ENCODE measurements at regions not wholly inside any gene's neighbourhood (a gene's known extent, or its start where the extent isn't known, plus 50 kb on each side); places are given as distances from the start of the nearest gene placed in this dataset.

- TF ChIP-seq ZNF70 (CRISPR knock-in tag; IDR thresholded peaks at IDR 0.05), result no peak
- TF ChIP-seq BACH2 (CRISPR knock-in tag; IDR thresholded peaks at IDR 0.05; ENCODE audit: borderline replicate concordance), result no peak
- no peak for TF ChIP-seq ESRRG (CRISPR knock-in tag; IDR thresholded peaks at IDR 0.05)
- no peak for TF ChIP-seq CSRNP3 (CRISPR knock-in tag; IDR thresholded peaks at IDR 0.05)
- no peak for TF ChIP-seq RARB (CRISPR knock-in tag; IDR thresholded peaks at IDR 0.05)
- TF ChIP-seq SNAI2 (CRISPR knock-in tag; IDR thresholded peaks at IDR 0.05), result no peak
- ATAC-seq, result no peak
Observed at GRCh38 chr12:19779395-19780056, 340.2 kb downstream of the AEBP2 start.

GRCh38 chr12:19780460-19780859, 341.2 kb downstream of the AEBP2 start:
- ATAC-seq, result no peak
- TF ChIP-seq PATZ1 (CRISPR knock-in tag; IDR thresholded peaks at IDR 0.05; ENCODE audit: borderline replicate concordance) (no peak), ISL1 (CRISPR knock-in tag; IDR thresholded peaks at IDR 0.05) (no peak), SNAI2 (CRISPR knock-in tag; IDR thresholded peaks at IDR 0.05) (no peak), TOX (CRISPR knock-in tag; IDR thresholded peaks at IDR 0.05; ENCODE audit: borderline replicate concordance) (no peak), RARB (CRISPR knock-in tag; IDR thresholded peaks at IDR 0.05) (no peak), ARNTL (CRISPR knock-in tag; IDR thresholded peaks at IDR 0.05; ENCODE audit: borderline replicate concordance, low read depth) (no peak), GLIS3 (CRISPR knock-in tag; IDR thresholded peaks at IDR 0.05) (no peak), TSHZ2 (CRISPR knock-in tag; IDR thresholded peaks at IDR 0.05) (no peak), PPARA (CRISPR knock-in tag; IDR thresholded peaks at IDR 0.05; ENCODE audit: borderline replicate concordance) (no peak), BACH2 (CRISPR knock-in tag; IDR thresholded peaks at IDR 0.05; ENCODE audit: borderline replicate concordance) (no peak), CSRNP3 (CRISPR knock-in tag; IDR thresholded peaks at IDR 0.05) (no peak), ZFP3 (CRISPR knock-in tag; IDR thresholded peaks at IDR 0.05) (no peak), OSR1 (CRISPR knock-in tag; IDR thresholded peaks at IDR 0.05) (no peak), ZNF565 (CRISPR knock-in tag; conservative IDR thresholded peaks at IDR 0.05; ENCODE audit: low read depth) (no peak)

- TF ChIP-seq RARB (CRISPR knock-in tag; IDR thresholded peaks at IDR 0.05) (no peak), TOX (CRISPR knock-in tag; IDR thresholded peaks at IDR 0.05; ENCODE audit: borderline replicate concordance) (no peak), TSHZ2 (CRISPR knock-in tag; IDR thresholded peaks at IDR 0.05) (no peak), ZFP3 (CRISPR knock-in tag; IDR thresholded peaks at IDR 0.05) (no peak), CSRNP3 (CRISPR knock-in tag; IDR thresholded peaks at IDR 0.05) (no peak), CREB5 (CRISPR knock-in tag; IDR thresholded peaks at IDR 0.05; ENCODE audit: low read depth) (no peak), ZNF565 (CRISPR knock-in tag; conservative IDR thresholded peaks at IDR 0.05; ENCODE audit: low read depth) (no peak)
- no peak for ATAC-seq
Observed at GRCh38 chr12:19783547-19784444, 344.5 kb downstream of the AEBP2 start.

Measured in SK-N-SH treated with all-trans-retinoic acid at 6 μM for 48 hours (cell line).